SK-N-DZ (cell line): ENCODE measurements at regions not wholly inside any gene's neighbourhood (a gene's known extent, or its start where the extent isn't known, plus 50 kb on each side); places are given as distances from the start of the nearest gene placed in this dataset.

Source experiments
- DNase-seq: peaks from one replicate; pipeline ENCODE4 v3.0.0-alpha.2; 2015; ENCODE audit warnings: low spot score

GRCh38 chr5:3222924-3223323 is 372.7 kb upstream of the IRX1 start:
- no peak for DNase-seq

GRCh38 chr5:3221432-3221831 is 374.2 kb upstream of the IRX1 start:
- DNase-seq = no peak

- no peak for DNase-seq
Observed at GRCh38 chr5:3220638-3221288, 374.9 kb upstream of the IRX1 start.

GRCh38 chr5:3220201-3220600 is 375.4 kb upstream of the IRX1 start:
- DNase-seq = no peak

GRCh38 chr5:3218916-3219650 is 376.5 kb upstream of the IRX1 start:
- no peak for DNase-seq

- DNase-seq = no peak
Observed at GRCh38 chr5:3217771-3218495, 377.7 kb upstream of the IRX1 start.

GRCh38 chr5:3217114-3217513 is 378.5 kb upstream of the IRX1 start:
- DNase-seq = no peak

- no peak for DNase-seq
Observed at GRCh38 chr5:3216386-3216785, 379.2 kb upstream of the IRX1 start.

GRCh38 chr5:3214838-3215374 is 380.7 kb upstream of the IRX1 start:
- DNase-seq = no peak

- no peak for DNase-seq
Observed at GRCh38 chr5:3214396-3214795, 381.2 kb upstream of the IRX1 start.

GRCh38 chr5:3212869-3213268 is 382.8 kb upstream of the IRX1 start:
- no peak for DNase-seq

GRCh38 chr5:3210531-3210930 is 385.1 kb upstream of the IRX1 start:
- DNase-seq = no peak

GRCh38 chr5:3209918-3210317 is 385.7 kb upstream of the IRX1 start:
- DNase-seq = no peak

- DNase-seq = no peak
Observed at GRCh38 chr5:3202570-3202969, 393.1 kb upstream of the IRX1 start.

- no peak for DNase-seq
Observed at GRCh38 chr5:3201941-3202340, 393.7 kb upstream of the IRX1 start.

GRCh38 chr5:3201121-3201520 is 394.5 kb upstream of the IRX1 start:
- no peak for DNase-seq

GRCh38 chr5:3199962-3200755 is 395.5 kb upstream of the IRX1 start:
- no peak for DNase-seq

- no peak for DNase-seq
Observed at GRCh38 chr5:3198074-3198449, 397.6 kb upstream of the IRX1 start.

- DNase-seq = no peak
Observed at GRCh38 chr5:3197304-3198073, 398.1 kb upstream of the IRX1 start.

- DNase-seq = no peak
Observed at GRCh38 chr5:3195994-3196393, 399.6 kb upstream of the IRX1 start.

- no peak for DNase-seq
Observed at GRCh38 chr5:3194684-3195083, 400.9 kb upstream of the IRX1 start.
